ENCODE measurements at regions not wholly inside any gene's neighbourhood (a gene's known extent, or its start where the extent isn't known, plus 50 kb on each side); places are given as distances from the start of the nearest gene placed in this dataset.

DNA sequence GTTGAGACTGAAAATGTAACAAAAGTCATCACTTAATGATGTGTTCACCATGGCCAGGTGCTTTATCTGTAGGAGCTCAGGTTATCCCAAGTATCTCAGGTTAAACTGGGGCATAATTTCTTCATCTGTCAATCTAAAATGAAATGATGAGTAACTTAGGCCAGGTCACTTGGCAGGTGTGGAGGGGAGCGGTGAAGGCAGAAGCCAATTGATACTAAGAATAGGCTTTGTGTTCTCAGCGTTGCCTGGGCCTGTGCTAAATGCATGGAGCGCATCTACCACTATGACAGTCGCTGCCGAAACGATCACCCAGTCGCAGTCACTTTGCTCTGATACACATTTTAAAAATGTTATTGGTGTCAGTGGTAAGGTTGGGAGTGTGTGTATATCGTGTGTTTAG, 91.6 kb downstream of the FGF9 start:
- H3K9me3 ChIP-seq, result no peaks in the 10 kb centered on the region
- no peak overlapping the region for H3K4me3 ChIP-seq
- intact Hi-C loops (cut with DNase I; ENCODE audit: low total_unique reads), result no loop called here
- no peaks in the 10 kb centered on the region for H3K27me3 ChIP-seq
- no peak overlapping the region for H3K27ac ChIP-seq
- no peak for TF ChIP-seq POLR2A (IDR thresholded peaks at IDR 0.05)
- TF ChIP-seq, protein P1, sequence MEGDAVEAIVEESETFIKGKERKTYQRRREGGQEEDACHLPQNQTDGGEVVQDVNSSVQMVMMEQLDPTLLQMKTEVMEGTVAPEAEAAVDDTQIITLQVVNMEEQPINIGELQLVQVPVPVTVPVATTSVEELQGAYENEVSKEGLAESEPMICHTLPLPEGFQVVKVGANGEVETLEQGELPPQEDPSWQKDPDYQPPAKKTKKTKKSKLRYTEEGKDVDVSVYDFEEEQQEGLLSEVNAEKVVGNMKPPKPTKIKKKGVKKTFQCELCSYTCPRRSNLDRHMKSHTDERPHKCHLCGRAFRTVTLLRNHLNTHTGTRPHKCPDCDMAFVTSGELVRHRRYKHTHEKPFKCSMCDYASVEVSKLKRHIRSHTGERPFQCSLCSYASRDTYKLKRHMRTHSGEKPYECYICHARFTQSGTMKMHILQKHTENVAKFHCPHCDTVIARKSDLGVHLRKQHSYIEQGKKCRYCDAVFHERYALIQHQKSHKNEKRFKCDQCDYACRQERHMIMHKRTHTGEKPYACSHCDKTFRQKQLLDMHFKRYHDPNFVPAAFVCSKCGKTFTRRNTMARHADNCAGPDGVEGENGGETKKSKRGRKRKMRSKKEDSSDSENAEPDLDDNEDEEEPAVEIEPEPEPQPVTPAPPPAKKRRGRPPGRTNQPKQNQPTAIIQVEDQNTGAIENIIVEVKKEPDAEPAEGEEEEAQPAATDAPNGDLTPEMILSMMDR (IDR thresholded peaks at IDR 0.05), result no peak
- TF ChIP-seq POLR2AphosphoS5 (IDR thresholded peaks at IDR 0.05), result no peak
- H3K36me3 ChIP-seq, result no peaks in the 10 kb centered on the region
- H3K4me1 ChIP-seq, result no peaks in the 10 kb centered on the region
- no peak for DNase-seq (ENCODE audit: low spot score in 2 of 2)

DNA sequence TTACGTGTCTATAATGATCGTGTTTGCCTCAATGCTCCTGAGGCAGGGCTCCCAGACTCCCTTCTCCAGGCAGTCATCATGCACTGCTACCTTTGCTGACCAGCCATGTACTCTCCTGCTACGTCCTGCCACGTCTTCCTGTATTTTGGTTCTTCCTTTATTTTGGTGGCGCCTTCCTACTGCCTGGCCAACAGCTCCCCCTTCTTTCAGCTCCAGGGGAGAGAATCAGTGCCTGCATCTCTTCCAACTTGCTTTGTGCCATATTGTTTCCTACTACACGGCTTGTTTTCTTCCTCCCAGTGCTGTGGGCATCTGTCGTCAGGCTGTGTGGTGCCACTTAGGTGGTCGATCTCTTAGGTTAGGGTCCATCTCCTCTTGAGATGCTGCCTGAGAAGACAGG, 96.2 kb downstream of the FGF9 start:
- Histone ChIP-seq H3K36me3 (no peaks in the 10 kb centered on the region), H3K4me1 (no peaks in the 10 kb centered on the region), H3K9me3 (peaks cover 0 to 8% of the 10 kb centered on the region in 2 donors), H3K4me3 (no peak overlapping the region), H3K27ac (no peak overlapping the region), H3K27me3 (no peaks in the 10 kb centered on the region)
- intact Hi-C loops (cut with DNase I; ENCODE audit: low total_unique reads), result no loop called here
- DNase-seq (ENCODE audit: low spot score in 2 of 2), result no peak
- TF ChIP-seq POLR2AphosphoS5 (IDR thresholded peaks at IDR 0.05) (no peak), POLR2A (IDR thresholded peaks at IDR 0.05) (no peak)
- TF ChIP-seq, protein P1 (IDR thresholded peaks at IDR 0.05), result no peak

DNA sequence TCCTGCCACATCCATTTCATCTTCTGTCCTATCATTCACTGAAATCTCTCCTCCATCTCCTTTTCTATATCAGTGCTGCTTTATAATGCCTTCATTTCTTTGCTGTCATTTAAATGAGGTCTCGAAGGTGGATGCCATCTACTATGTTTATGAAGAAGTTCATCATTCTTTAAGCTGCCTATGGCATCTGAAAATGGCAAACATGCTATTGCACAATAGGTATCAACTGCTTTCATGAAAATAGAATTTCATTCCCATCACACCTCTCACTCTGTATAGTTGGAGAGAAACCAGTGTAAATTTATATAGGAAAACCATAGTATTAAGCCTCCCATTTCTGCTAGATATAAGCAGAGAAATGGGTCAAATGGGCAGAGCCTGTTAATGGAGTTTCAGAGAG, 100.2 kb downstream of the FGF9 start:
- H3K27ac ChIP-seq, result no peak overlapping the region
- no peak for DNase-seq (ENCODE audit: low spot score in 2 of 2)
- peaks cover 0 to 8% of the 10 kb centered on the region in 2 donors for H3K9me3 ChIP-seq
- no peaks in the 10 kb centered on the region for H3K4me1 ChIP-seq
- H3K27me3 ChIP-seq, result no peaks in the 10 kb centered on the region
- TF ChIP-seq POLR2AphosphoS5 (IDR thresholded peaks at IDR 0.05) (no peak), POLR2A (IDR thresholded peaks at IDR 0.05) (no peak)
- TF ChIP-seq, protein P1 (IDR thresholded peaks at IDR 0.05), result no peak
- intact Hi-C loops (cut with DNase I; ENCODE audit: low total_unique reads), result no loop called here
- H3K4me3 ChIP-seq, result no peak overlapping the region
- no peaks in the 10 kb centered on the region for H3K36me3 ChIP-seq

DNA sequence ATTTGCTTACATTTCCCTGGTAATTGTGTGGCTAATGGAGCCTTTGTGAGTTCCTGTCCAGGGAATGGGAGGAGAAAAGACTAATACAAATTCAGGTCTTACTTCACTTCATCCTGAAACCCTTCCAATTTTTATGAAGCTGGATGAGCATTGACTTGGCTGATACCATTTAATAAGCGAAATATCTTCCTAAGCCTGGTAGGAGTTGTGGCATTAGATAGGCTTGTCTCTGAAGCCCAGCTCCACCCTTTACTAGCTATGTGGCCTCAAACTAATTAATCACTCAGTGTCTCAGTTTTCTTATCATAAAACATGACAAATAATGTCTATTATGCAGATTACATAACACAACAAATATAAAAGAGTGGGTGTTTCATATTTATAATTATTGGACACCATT, 106.3 kb downstream of the FGF9 start:
- intact Hi-C loops (cut with DNase I; ENCODE audit: low total_unique reads), result no loop called here
- no peaks in the 10 kb centered on the region for H3K27me3 ChIP-seq
- no peak for DNase-seq (ENCODE audit: low spot score in 2 of 2)
- TF ChIP-seq, protein P1 (IDR thresholded peaks at IDR 0.05), result no peak
- no peak for TF ChIP-seq POLR2AphosphoS5 (IDR thresholded peaks at IDR 0.05)
- peaks cover 0 to 8% of the 10 kb centered on the region in 2 donors for H3K9me3 ChIP-seq
- H3K36me3 ChIP-seq, result no peaks in the 10 kb centered on the region
- H3K4me3 ChIP-seq, result no peak overlapping the region
- H3K4me1 ChIP-seq, result no peaks in the 10 kb centered on the region
- H3K27ac ChIP-seq, result no peak overlapping the region

DNA sequence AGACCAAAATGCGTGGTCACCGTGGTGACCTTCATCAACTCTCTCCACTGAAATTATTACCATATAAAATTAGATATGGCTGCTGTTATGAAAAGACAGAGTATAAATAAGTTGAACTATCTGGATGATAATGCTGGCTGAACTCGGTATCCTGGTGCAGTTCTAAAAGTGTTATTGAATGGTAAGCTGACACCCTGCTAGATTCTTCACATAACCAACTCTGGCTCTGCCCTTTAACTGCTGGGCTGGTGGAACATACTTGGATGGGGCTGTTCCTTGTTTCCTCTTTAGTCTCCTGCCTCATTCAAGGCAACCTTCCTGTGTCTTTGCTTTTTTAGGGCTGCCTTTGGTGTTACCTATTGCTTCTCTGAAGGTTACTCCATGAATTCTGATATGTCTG, 106.9 kb downstream of the FGF9 start:
- Histone ChIP-seq H3K4me3 (no peak overlapping the region), H3K9me3 (peaks cover 0 to 8% of the 10 kb centered on the region in 2 donors), H3K27me3 (no peaks in the 10 kb centered on the region), H3K27ac (no peak overlapping the region), H3K36me3 (no peaks in the 10 kb centered on the region), H3K4me1 (no peaks in the 10 kb centered on the region)
- intact Hi-C loops (cut with DNase I; ENCODE audit: low total_unique reads), result no loop called here
- TF ChIP-seq POLR2A (IDR thresholded peaks at IDR 0.05) (no peak), POLR2AphosphoS5 (IDR thresholded peaks at IDR 0.05) (no peak)
- TF ChIP-seq, protein P1 (IDR thresholded peaks at IDR 0.05), result no peak
- DNase-seq (ENCODE audit: low spot score in 2 of 2), result no peak
